ENCODE measurements at regions not wholly inside any gene's neighbourhood (a gene's known extent, or its start where the extent isn't known, plus 50 kb on each side); places are given as distances from the start of the nearest gene placed in this dataset.

- Histone ChIP-seq H3K27me3 (ENCODE audit: control insufficient read depth in 2 of 2, insufficient read depth in 2 of 2, low read length in 2 of 2) (no peaks in the 10 kb centered on the region), H3K36me3 (ENCODE audit: control insufficient read depth, insufficient read depth, low read length) (no peaks in the 10 kb centered on the region), H3K9me3 (replicated peaks; ENCODE audit: control insufficient read depth, insufficient read depth, low read depth, low read length) (no peaks in the 10 kb centered on the region), H3K4me1 (replicated peaks in 1 of 2; ENCODE audit: control insufficient read depth in 2 of 2, insufficient read depth in 2 of 2, low read length in 2 of 2) (no peaks in the 10 kb centered on the region), H3K9ac (ENCODE audit: insufficient read depth in 1 of 2, low read depth in 2 of 2, low read length in 2 of 2) (no peak overlapping the region), H2AFZ (ENCODE audit: low read depth, low read length) (no peak overlapping the region), H3K27ac (ENCODE audit: extremely low read depth, low read depth, low read length) (no peak overlapping the region), H3K9me1 (ENCODE audit: control insufficient read depth, insufficient read depth, low read length) (no peaks in the 10 kb centered on the region), H3K4me3 (no peak overlapping the region), H3K4me2 (ENCODE audit: insufficient read depth, low read length) (no peak overlapping the region), H3K79me2 (ENCODE audit: control insufficient read depth, insufficient read depth, low read length) (no peaks in the 10 kb centered on the region), H4K20me1 (replicated peaks; ENCODE audit: control insufficient read depth, insufficient read depth, low read length) (no peaks in the 10 kb centered on the region)
- ChIA-PET POLR2A (no interaction called here), CTCF (ENCODE audit: low intra/inter-chr PET ratio) (no interaction called here)
- no peak for ATAC-seq
- no peak for DNase-seq (ENCODE audit: extremely low read depth in 1 of 4, low spot score in 3 of 4)
- 3% methylated on average over 3 of the region's 3 CpGs for WGBS (ENCODE audit: insufficient coverage, low coverage, missing lambda C conversion rate)
- intact Hi-C loops (cut with micrococcal nuclease), result no loop called here
- FAIRE-seq, result no peak
- no peak for TF ChIP-seq POLR2A (conservative IDR thresholded peaks at IDR 0.05)
- no peak for TF ChIP-seq RREB1 (CRISPR knock-in tag; IDR thresholded peaks at IDR 0.05)
- no peak for TF ChIP-seq TGIF2 (CRISPR knock-in tag; IDR thresholded peaks at IDR 0.05)
- no peak for TF ChIP-seq OTX1 (CRISPR knock-in tag; IDR thresholded peaks at IDR 0.05)
- no peak for TF ChIP-seq RCOR1 (IDR thresholded peaks at IDR 0.05; ENCODE audit: borderline replicate concordance in 1 of 2, low read depth in 2 of 2, low read length in 2 of 2)
- TF ChIP-seq, protein P1, sequence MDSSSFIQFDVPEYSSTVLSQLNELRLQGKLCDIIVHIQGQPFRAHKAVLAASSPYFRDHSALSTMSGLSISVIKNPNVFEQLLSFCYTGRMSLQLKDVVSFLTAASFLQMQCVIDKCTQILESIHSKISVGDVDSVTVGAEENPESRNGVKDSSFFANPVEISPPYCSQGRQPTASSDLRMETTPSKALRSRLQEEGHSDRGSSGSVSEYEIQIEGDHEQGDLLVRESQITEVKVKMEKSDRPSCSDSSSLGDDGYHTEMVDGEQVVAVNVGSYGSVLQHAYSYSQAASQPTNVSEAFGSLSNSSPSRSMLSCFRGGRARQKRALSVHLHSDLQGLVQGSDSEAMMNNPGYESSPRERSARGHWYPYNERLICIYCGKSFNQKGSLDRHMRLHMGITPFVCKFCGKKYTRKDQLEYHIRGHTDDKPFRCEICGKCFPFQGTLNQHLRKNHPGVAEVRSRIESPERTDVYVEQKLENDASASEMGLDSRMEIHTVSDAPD (CRISPR knock-in tag; IDR thresholded peaks at IDR 0.05), result no peak
- TF ChIP-seq ATF6 (CRISPR knock-in tag; IDR thresholded peaks at IDR 0.05), result no peak
- no peak for TF ChIP-seq ZNF121 (CRISPR knock-in tag; conservative IDR thresholded peaks at IDR 0.05)
- BruUV-seq (replicated peaks), result no TSS peak
- in situ Hi-C loops (cut with MboI), result no loop called here
These were observed 585.1 kb upstream of the GRM3 start for GRCh38 chr7:86058649-86059048.

Data from K562 (cell line).